NCI-H460 (cell line): ENCODE measurements at regions not wholly inside any gene's neighbourhood (a gene's known extent, or its start where the extent isn't known, plus 50 kb on each side); places are given as distances from the start of the nearest gene placed in this dataset.
"Not testable (repeated sequence)": the region's sequence is repeated elsewhere in the genome, so short reads cannot be mapped to it uniquely, and the experiment has no call there.

Experiments used
- DNase-seq: peaks from one replicate; pipeline ENCODE4 v3.0.0-alpha.2; 2016; ENCODE audit warnings: low read depth; ENCODE audit errors: extremely low read depth

GRCh38 chr4:10856271-10856782, 171.8 kb upstream of the CLNK start:
- no peak for DNase-seq

- no peak for DNase-seq
Observed at GRCh38 chr4:10853196-10853595, 168.6 kb upstream of the CLNK start.

DNA sequence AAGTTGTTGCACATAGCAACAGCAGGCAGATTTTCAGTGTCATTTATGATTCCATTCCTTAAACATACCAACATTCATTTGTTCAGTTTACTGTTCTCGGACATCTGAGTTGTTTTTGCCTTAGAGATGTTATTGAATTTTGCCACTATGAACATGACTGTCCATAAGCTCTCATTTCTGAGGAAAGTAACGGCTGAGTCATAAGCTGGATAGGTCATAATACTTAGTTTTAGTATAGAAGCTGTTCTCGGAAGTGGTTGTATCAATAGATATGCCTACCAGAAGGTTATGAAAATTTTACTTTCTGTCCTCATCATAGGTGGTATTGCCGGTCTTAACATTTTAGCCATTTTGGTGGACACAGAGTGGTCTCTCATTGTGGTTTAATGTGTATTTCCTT, 157.1 kb upstream of the CLNK start:
- no peak for DNase-seq

DNA sequence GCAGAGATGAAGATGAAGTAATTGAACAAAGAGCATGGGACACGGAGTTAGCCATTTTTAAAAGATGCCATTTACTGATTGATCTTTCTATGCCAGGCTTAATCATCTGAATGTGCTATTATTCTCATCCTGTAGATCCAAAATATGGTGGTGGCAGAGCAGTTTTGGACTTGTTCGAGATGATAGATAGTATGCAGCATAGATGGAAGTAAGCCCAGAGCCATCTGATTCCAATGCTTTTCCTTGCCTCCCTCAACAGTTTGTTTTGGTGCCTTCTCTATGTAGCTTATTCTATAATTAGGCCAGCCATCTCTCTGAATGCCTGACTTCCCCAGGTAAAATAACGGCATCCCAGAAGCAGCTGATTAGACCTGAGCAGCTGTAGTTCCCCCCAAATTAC, 152.6 kb upstream of the CLNK start:
- no peak for DNase-seq

GRCh38 chr4:10832806-10833628, 148.4 kb upstream of the CLNK start:
- DNase-seq: no peak

DNA sequence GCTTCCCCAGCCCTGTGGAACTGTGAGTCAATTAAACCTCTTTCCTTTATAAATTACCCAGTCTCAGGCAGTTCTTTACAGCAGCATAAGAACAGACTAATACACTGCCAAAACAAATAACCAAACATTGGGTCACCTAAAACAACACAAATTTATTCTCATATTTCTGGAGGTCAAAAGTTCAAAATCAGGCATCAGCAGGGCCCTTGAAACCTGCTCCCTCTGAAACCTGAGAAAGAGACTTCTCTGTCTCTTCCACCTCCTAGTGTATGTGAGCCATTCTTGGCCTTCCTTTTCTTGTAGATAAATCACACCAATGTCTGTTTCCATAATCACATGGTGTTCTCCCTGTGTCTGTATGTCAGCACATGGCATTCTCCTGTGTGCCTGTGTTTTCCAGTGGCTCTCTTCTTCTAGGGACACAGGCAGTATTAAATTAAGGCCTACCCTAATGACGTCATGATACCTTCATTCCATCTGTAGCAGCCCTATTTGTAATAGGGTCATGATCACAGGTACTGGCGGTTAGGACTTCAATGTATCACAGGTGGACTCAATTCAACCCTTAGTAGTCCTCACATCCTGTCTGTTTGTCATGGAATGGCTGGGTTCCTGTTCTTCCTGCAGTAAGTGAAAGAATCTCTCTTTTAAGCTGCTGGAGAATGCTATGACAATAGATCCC, 147.3 kb upstream of the CLNK start:
- DNase-seq: no peak

- not testable (repeated sequence) for DNase-seq
Observed at GRCh38 chr4:10828918-10829538, 144.5 kb upstream of the CLNK start.

DNA sequence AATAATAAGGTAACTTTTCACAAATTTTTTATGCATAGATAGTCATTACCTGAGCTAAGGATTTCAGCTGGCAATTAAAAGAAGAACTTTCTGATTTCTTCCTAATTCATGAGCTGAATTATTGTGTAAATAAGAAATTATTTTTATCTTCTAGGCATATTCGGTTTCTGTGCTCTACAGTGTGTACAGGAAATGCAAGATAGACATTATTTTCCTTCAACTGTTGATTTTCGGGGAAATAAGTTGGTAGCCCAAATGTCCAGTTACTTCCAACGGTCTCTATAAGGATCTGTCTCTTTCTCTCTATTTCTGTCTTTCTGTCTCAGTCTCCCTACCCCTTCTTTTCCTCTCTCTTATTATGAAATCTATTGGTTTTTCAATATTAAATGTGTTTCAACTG, 137.3 kb upstream of the CLNK start:
- DNase-seq: no peak

DNA sequence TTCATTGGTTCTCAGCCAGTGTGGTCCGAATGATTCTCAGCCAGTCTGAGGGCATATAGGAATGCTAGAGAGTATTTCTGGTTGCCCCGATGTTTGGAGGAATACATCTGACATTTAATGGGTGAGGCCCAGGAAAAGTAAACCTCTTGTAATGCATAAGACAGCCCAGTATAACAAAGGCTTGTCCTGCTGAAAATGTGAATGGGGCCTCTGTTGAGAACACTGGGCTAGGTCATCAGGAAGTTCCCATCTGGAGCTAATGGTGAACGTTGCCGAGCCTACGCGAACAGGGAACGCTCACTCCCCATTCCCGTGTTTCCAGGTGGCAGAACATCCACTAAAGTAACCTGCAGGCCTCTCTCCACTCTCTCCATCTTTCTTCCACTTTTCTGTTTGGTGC, 132.0 kb upstream of the CLNK start:
- DNase-seq: no peak

DNA sequence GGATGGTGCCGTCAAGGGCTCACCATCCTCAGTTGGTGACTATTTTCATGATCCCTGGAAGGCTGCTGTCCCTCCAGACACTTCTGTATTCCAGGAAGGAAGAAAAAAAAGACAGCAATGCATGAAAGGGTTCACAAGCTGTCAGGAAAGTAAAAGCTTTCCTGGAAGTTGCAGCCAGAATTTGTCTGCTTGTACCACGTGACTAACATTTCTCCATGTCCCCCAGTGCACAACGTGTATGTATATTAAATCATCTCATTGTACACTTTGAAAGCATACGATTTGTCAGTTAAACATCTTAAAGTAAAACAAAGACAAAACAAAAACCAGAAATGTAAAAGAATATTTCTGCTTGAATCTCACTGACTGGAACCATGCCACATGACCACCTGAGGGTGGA, 127.4 kb upstream of the CLNK start:
- DNase-seq: no peak

DNA sequence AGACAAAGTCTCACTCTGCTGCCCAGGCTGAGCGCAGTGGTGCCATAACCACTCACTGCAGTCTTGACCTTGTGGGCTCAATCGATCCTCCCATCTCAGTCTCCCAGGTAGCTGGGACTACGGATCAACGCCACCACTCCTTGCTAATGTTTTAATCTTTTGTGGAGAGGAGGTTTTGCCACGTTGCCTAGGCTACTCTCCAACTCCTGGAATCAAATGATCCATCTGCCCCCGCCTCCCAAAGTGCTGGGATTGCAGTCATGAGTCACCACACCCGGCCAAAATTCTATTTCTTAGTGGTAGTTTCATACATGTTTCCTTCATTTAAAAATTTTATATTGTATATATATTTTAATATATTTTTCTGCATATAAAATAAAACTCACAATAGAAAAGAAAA, 125.8 kb upstream of the CLNK start:
- no peak for DNase-seq

DNA sequence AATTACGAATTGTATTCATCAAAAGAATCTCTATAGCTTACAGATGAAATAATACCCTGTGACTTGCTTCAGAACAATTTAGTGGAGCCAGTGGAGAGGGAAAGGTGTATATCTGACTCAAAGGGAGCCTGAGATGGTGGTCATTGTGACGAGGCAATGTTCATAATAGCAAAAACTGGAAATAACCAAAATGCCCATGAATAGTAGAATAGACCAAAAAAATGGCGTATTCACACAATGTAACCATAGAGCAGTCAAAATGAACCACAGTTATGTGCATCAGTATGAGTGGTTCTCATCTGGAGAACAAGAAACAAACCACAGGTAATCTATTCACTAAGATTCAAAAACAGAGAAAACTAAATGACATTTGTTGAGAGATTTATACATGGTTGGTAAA, 125.3 kb upstream of the CLNK start:
- no peak for DNase-seq

DNA sequence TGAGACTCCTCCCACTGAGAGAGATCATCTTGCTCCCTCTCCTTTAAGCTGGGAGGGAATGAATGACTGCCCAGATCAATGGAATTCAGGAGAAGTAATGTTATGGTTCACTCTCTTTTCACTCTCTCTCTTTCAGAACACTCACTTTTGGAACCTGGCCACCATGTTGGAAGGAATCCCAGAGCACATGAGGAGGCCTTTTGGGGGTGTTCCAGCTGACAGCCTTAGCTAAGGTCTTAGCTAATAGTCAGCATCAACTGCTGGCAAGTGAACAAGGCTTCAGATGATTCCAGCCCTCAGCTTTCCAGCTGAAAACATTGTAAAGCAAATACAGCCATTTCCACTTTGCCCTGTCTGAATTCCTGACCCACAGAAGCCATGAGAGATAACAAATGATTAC, 124.0 kb upstream of the CLNK start:
- DNase-seq: no peak

GRCh38 chr4:10806953-10807645, 122.5 kb upstream of the CLNK start:
- no peak for DNase-seq

DNA sequence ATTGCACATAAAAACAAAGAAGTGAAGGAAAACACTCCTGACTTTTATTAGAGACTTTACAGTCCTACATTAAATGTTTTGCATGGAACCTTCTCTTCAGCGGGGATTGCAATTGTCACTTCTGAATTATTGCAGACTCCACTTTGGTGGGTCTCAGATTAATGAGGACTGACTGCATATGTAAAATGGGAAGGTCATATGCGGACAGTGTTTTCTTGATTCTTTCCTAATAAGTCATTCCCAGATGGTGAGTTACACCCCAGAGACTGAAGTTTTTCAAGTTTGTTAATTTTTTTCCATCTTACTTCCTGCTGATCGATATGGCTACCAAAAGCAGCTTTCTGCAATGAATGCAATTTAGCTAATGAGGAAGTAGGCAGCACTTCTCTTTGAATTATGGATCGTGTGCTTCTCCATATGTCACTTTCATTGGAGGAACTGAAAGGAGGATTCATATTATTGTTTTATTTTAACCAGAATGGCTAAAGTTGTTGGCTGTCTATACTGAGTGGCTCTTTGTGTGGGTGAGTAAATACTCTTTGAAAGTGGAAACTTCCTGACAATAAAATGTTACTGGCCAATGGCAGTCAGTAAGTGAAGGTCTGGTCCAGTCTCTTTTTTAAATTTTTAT, 119.3 kb upstream of the CLNK start:
- no peak for DNase-seq

DNA sequence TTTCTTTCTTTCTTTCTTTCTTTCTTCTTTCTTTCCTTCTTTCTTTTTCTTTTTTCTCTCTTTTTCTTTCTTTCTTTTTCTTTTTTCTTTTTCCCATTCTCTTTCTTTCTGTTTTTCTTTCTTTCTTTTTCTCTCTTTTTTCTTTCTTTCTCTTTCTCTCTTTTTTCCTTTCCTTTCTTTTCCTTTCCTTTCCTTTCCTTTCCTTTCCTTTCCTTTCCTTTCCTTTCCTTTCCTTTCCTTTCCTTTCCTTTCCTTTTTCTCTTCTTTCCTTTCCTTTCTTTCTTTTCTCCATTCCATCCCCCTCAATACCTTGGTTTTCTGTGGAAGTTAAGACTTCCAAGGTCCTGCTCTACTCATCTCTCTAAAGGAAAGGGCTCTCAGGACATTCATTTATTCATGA, 102.8 kb upstream of the CLNK start:
- DNase-seq: no peak

DNA sequence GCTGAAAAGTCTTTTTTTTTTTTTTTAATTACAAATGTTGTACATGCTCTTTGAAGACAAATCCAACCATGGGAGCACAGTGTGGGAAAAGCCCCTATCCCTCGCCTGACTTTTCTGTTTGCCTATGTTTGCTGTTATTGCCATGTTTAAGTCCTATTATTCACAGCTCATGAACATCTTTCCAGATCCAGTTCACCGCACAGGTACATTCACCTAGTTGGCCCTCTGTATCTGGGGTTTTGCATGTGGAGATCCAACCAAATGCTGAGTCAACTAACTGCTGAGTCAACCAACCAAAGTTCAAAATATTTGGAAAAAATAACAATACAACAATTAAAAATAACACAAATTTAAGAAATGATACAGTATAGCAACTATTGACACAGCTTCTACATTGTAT, 100.1 kb upstream of the CLNK start:
- no peak for DNase-seq

GRCh38 chr4:10783351-10783750, 98.8 kb upstream of the CLNK start:
- DNase-seq: no peak

DNA sequence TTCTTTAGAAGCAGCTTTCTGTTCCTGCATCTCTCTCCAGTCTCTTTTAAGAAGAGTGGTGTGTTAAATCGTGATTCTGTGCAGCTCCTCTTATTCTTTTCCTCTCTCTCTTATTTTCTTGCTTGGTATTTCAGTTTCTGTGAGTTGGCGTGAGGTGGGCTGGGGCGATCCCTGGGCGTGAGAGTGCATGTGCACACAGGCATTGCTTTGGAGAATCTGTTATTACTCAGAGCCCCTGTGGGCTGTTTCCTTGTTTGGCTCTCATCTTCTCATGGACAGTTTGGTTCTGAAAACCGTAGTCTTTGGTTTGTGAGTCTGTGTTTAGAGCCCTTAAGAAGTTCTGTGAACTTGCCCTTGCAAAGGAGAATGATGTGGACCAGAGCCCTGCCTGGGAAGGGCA, 97.2 kb upstream of the CLNK start:
- DNase-seq: no peak

GRCh38 chr4:10780803-10781202, 96.2 kb upstream of the CLNK start:
- not testable (repeated sequence) for DNase-seq

- DNase-seq: not testable (repeated sequence)
Observed at GRCh38 chr4:10775132-10775531, 90.6 kb upstream of the CLNK start.
